NOMO-1 treated with DMSO at 0.1 percent for 48 hours (cell line): ENCODE measurements at regions not wholly inside any gene's neighbourhood (a gene's known extent, or its start where the extent isn't known, plus 50 kb on each side); places are given as distances from the start of the nearest gene placed in this dataset.

Experiments
- DNase-seq: peaks from one replicate; lab custom pipeline; 2025; ENCODE audit not compliant: unreplicated experiment; lab: John Stamatoyannopoulos, UW

GRCh38 chr2:156647377-156648010, 211.3 kb downstream of the GPD2 start:
- no peak for DNase-seq

DNA sequence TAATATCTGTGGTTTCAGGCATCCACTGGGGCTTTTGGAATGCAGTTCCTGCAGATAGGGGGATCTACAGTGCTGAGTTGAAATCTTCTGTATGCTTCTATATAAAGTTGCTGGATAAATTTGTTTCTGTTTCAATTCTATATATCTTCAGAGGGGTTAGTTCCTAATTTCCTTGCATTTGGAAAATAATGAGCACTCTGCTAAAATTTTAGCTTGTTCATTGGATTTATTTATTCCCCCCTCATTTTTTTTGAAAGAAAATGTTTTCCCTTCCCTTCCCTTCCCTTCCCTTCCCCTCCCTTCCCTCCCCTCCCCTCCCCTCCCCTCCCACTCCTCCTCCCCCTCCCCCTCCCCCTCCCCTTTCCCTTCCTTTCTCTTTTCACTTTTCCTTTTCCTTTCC, 212.3 kb downstream of the GPD2 start:
- no peak for DNase-seq

DNA sequence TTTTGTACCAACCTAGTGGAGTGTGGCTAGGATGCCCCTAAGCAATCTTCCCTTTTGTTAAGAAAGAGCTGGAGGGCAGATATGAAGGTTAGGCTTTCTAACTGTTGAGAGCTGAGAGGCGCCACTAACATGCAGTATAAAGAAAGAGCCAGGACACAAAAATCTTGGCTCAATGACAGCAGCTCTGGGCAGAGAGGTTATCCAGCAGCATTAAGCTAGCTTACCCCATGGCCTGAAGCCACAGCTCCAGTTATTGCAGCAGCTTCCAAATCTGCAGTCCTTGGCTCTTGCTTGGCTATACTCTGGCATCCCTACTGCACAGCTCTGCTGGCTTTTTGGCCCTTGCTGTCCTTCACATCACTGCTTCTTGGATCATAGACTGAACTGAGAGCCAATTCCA, 213.4 kb downstream of the GPD2 start:
- DNase-seq, result no peak

DNA sequence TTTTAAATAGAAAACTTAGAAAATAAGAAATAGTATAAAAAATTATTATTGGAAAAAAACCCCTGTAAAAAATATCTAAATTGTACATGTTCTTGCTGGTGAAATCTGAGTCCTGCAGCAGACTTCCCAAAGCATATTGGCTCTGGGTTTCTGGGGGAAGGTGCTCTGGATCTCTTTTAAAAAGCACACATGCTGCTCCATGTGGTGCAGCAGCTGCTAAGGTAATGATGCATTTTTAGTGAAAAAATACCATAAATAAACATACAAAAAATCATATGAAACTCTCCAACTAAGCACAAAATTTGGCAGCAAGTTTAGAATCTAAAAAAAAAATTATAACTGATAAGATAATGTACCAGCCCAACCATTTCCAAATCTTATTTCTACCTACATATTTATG, 216.5 kb downstream of the GPD2 start:
- DNase-seq, result no peak

DNA sequence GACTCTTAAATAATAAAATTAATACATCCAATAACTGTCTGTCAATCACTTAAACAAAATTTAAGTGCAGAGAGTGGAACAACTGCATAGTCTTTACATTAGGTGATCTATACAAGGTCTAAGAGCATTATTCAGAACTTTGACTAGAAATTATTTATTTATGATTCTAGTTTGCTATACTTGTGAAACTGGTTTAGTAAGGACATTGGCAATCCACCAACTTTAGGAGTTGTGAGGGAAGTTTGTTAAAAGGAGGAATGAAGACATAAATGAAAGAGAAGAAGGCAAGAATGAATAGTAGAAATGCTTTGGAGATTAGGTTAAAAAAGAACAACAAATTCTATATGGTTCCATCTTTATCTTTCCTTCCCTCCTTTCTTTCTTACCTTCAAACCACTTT, 217.5 kb downstream of the GPD2 start:
- DNase-seq, result no peak

DNA sequence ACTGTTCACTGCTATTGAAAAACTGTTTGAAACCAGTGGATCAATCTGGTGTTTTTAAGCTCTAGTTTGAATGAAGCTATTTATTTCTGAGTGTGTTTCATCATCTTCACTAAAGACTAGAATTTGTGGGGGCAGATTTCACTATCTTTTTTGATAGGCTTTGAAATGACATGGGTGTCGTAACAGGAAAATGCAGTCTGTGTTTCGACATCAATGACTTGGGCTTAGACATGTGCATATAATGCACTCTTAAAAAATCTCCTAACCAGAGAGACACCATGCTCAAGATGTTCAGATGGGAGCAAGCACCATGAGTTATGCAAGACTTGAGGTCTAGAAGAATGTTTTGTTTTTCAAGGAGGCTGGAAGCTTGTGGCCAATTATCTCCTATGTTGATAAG, 221.6 kb downstream of the GPD2 start:
- peak; percentile 80 for DNase-seq

GRCh38 chr2:156659694-156660093, 223.5 kb downstream of the GPD2 start:
- no peak for DNase-seq

- no peak for DNase-seq
Measured at GRCh38 chr2:156663757-156664409, 227.7 kb downstream of the GPD2 start.

GRCh38 chr2:156666130-156666785, 230.1 kb downstream of the GPD2 start:
- no peak for DNase-seq

- DNase-seq, result no peak
Measured at GRCh38 chr2:156670104-156670503, 233.9 kb downstream of the GPD2 start.

- no peak for DNase-seq
Measured at GRCh38 chr2:156671706-156672361, 235.7 kb downstream of the GPD2 start.

DNA sequence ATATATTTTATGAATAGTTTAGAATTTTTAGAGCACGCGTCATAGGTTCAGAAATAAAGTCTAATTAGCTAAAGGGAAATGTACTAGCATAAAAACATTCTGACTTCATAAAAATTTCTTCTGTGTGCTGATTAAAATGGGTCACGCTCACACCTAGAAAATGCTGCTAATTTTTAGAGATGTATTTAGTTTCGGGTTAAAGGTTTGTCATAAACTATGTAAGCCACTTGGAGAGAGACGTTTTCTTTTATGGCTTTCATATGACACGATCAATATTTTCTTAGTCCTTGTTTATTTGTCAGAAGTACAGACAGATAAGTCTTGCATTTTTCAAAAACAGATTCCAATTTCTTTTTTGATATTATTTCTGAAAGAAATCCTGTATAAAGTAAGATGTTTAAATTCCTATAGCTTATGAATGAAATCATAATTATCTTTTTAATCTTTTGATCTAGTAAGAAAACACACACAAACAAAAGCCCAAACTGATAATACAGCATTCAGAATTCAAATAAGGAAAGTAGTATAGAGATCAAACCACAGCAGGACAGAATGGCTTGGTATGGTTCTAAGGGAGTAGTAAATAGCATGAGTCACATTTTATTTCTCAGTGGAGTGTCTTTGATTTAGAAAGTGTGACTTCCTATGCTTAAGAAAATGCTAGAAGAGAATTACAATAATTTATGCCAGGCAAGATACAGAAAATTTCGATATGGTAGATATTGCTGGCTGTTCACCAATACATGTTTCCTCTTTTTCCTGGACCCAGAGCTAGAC, 236.6 kb downstream of the GPD2 start:
- DNase-seq, result no peak

- DNase-seq, result no peak
Measured at GRCh38 chr2:156673333-156673615, 237.1 kb downstream of the GPD2 start.

DNA sequence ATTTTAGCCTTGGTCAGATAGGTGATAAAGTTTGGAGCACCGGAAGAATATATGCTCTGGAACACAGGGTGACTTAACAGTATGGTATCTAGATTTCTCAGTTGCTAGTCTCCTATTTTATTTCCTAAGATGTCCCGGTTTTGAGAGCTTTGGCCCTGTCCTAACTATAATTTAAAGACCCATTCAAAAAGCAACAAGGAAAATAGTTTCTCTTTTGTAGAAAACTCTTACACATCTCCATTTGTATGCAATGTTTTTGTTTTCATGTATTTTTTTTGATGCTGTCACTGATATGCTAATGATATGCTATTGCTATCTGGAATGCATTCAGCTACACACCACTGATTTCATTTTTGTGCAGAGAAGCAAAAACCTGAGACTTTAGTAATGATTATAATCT, 237.8 kb downstream of the GPD2 start:
- DNase-seq, result no peak

DNA sequence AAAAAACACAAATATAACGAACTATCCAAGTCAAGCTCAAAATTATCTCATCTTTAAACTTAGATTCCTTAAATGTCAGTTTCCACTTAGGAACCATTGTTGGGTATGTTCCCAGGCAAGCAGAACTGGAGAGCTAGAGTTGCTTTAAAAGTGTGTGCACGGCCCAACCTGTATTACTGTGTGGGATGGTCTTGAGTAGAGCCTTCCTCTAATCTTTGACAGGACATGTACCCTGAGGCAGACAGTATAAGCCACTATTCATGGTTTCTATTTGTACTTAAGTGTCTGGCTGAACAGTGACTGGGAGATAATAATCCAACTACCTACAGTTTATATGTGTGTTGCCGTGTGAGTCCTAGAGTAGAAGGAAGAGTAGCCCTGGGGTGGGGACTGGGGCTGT, 239.7 kb downstream of the GPD2 start:
- DNase-seq, result no peak

- DNase-seq, result no peak
Measured at GRCh38 chr2:156679820-156680219, 243.6 kb downstream of the GPD2 start.

DNA sequence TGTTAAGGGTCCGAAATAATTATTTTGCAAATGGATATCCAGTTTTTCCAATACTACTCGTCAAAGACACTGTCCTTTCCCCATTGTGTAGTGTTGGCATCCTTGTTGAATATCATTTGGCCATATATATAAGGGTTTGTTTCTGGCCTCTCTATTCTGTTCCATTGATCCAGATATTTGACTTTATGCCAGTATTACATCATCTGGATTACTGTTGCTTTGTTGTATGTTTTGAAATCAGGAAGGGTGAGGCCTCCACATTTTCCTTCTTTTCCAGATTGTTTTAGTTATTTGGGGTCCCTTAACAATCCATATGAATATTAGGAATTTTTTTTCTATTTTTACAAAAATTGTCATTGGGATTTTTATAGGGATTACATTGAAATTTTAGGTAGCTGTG, 244.1 kb downstream of the GPD2 start:
- DNase-seq, result no peak

GRCh38 chr2:156687126-156687525, 250.9 kb downstream of the GPD2 start:
- DNase-seq, result no peak

DNA sequence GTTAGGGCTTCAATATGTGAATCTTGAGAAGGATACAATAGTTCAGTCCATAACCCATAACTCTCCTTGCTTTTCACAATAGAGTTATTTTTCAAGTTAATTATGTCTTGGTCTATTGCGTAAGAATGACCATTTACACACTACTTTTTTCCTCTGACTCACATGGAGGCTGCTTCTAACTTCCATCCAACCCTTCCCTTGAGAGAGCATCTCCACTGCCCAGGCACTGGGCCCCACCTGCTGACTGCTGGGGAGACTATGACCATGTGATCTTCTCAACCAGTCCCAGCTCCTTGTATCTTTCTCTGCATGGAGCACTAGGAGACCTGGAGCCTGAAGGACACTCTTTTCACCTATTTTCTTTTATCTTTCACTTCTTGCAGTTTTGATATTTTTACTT, 251.5 kb downstream of the GPD2 start:
- DNase-seq, result peak; percentile 72

- DNase-seq, result no peak
Measured at GRCh38 chr2:156689939-156690338, 253.8 kb downstream of the GPD2 start.

DNA sequence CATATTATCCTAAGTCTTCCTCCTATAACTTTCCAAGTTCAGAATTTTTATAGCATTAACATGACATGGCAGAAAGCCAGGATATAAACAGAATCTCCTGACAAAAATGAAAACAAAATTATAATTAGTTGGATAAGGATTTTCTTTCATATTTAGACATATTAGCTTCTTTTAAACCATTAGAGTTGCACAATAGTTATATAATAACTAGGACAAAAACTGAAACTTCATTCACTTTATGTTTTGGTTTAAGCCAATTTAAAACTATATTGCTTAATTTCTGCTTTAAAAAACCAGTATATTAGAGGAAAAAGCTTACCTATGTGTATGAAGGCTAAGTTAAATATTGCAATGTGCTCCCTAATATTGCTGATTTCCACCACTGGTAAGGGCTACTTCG, 254.8 kb downstream of the GPD2 start:
- no peak for DNase-seq

DNA sequence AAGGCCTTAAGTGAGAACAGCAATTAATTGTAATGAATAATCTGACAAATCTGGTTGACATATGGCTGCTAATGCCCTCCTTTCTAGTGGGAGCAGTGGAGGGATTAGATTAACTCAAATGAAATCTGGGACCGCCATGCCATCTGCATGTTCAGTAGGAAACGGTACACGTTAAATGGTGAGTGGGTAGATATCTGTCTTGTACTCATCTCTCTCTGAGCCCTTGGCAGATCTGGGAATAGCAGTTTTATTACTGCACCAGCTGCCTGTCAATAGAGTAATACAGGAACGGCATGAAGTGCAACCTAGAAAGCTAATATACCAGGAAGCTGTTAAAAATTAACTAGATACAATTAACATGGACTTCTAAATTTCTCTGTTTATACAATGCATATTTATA, 258.8 kb downstream of the GPD2 start:
- DNase-seq, result no peak
